ENCODE measurements at regions not wholly inside any gene's neighbourhood (a gene's known extent, or its start where the extent isn't known, plus 50 kb on each side); places are given as distances from the start of the nearest gene placed in this dataset.

DNA sequence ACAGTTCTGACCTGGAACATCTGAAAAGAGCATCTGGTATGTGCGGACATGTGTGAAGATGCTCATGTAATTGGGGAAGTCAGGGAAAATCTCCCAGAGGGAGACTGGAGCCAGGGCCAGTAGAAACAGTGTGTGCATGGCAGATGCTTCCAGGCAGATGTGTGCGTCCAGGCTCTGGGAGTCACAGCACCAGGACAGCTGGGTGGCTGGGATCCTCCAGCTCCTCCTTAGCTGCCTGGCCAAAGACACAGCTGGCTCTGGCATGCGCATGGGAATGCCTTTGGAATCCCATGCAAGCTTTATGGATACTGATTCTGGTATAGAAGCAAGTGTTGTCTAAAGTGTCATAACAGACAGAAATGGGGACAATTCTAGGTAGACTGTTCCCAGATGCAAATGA is 369.7 kb downstream of the INSIG2 start:
- TF ChIP-seq CTCF (IDR thresholded peaks at IDR 0.05; ENCODE audit: low read length) (no peak), EZH2 (IDR thresholded peaks at IDR 0.05; ENCODE audit: borderline replicate concordance, low read length) (no peak)
